Fibroblast of the aortic adventitia (primary cell): ENCODE measurements at regions not wholly inside any gene's neighbourhood (a gene's known extent, or its start where the extent isn't known, plus 50 kb on each side); places are given as distances from the start of the nearest gene placed in this dataset.

Experiments used
- DNase-seq: peaks from one replicate; pipeline ENCODE4 v3.0.0-alpha.2; 2010; ENCODE audit warnings: low read depth
- H3K4me3 ChIP-seq: 2 replicates; pipeline ENCODE4 v1.5.1; 2011; ENCODE audit warnings: low read depth, mild to moderate bottlenecking, control low read depth, low read length, moderate library complexity
- CTCF ChIP-seq: IDR thresholded peaks from 2 replicates; pipeline ENCODE4 v1.5.1; 2011; ENCODE audit warnings: mild to moderate bottlenecking, low read length, control low read depth, inconsistent platforms; ENCODE audit not compliant: insufficient read depth

GRCh38 chr5:128774605-128775004 is 190.7 kb upstream of the SLC27A6 start:
- no peak for DNase-seq
- no peak for TF ChIP-seq CTCF
- no peak overlapping the region for H3K4me3 ChIP-seq

DNA sequence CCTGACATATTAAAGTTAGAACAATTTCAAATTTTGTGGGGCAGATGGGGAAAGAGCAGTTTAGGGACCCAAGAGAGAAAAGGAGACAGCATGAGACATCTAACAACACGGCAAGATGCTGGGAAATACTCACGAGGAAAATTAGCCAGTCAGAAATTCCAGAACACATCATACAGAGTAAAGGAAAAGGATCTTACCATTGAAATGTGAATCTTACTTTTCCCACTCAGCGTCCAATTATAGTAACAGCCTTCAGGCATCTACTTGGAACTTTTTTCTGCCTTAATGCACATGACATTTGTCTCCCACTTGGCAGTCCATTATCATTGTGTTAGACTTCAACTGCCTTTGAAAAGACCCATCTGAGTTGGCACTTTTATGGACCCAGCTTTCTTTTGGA is 189.7 kb upstream of the SLC27A6 start:
- no peak overlapping the region for H3K4me3 ChIP-seq
- DNase-seq, result no peak
- TF ChIP-seq CTCF, result no peak

DNA sequence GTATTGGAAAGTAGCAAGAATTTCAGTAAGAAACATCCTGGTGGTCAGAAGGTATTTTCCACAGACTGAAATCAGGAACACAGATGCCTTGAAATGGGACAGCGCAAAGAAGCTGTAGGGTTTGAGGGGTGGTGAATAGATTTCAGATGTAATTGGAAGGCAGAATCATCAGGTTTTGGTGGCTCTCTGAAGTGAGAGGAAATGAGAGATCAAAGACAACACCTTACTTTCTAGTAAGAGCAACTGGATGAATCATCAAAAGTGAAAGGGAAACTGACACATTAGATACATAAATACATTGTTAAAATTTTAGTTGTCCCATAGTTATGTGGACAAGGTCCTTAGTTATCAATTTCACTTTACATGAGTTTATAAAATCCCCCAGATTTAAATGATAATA is 188.2 kb upstream of the SLC27A6 start:
- no peak for TF ChIP-seq CTCF
- no peak for DNase-seq
- no peak overlapping the region for H3K4me3 ChIP-seq

- no peak for DNase-seq
- TF ChIP-seq CTCF, result no peak
- no peak overlapping the region for H3K4me3 ChIP-seq
These were observed 186.8 kb upstream of the SLC27A6 start for GRCh38 chr5:128778474-128778873.

- DNase-seq, result peak; percentile 87
- H3K4me3 ChIP-seq, result no peak overlapping the region
- no peak for TF ChIP-seq CTCF
These were observed 182.8 kb upstream of the SLC27A6 start for GRCh38 chr5:128782446-128782845.

DNA sequence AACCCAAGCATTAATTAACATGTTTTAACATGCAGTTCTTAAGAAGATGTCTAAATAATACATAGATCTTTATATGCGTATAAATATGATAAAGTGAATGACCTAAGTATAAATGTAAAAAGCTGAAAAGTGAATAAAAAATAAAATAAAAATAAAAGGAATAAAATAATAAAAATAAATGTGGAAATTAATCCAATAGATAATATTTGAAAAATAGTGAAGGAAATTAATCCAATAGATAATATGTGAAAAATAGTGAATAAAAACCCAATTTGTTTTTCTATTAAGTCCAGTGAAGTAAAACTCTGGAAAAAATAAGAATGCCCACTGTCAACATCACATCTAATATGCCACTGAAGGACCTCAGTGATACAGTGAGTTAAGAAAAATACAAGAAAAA is 180.6 kb upstream of the SLC27A6 start:
- no peak for DNase-seq
- TF ChIP-seq CTCF, result no peak
- no peak overlapping the region for H3K4me3 ChIP-seq

DNA sequence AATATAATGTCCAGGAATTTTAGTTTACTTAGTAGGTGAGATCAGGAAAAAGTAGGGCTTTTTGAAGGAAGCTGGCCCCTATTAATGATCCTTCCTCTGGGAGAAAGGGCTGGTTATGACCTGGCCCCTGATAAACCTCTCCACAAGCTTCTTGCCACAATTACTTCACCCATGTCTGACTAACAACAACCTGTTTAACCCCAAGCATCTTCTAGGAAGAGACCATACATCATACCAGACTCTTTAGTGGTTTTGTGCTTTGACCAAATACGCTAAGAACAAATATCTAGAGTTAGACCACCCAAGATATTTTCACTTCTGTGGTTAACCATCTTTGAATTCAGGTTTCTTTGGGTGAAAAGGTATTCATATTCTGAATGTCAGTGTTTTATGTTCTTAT is 174.0 kb upstream of the SLC27A6 start:
- no peak for DNase-seq
- H3K4me3 ChIP-seq, result no peak overlapping the region
- TF ChIP-seq CTCF, result no peak
